PC-9 (cell line): ENCODE measurements at regions not wholly inside any gene's neighbourhood (a gene's known extent, or its start where the extent isn't known, plus 50 kb on each side); places are given as distances from the start of the nearest gene placed in this dataset.

ENCODE experiments used
- CTCF ChIP-seq: fragments of 200-600 bp; sonication (generic); conservative IDR thresholded peaks from 2 replicates; pipeline ENCODE4 v1.6.1; 2017; ENCODE audit warnings: mixed run types, antibody characterized with exemption, mild to moderate bottlenecking, moderate library complexity
- EZH2 ChIP-seq: fragments of 200-600 bp; sonication (generic); IDR thresholded peaks from 2 replicates; pipeline ENCODE4 v1.8.0; 2017; ENCODE audit warnings: antibody characterized with exemption, low read depth

GRCh38 chr10:131735577-131735976 is 165.2 kb upstream of the PPP2R2D start:
- TF ChIP-seq CTCF: no peak
- no peak for TF ChIP-seq EZH2
